ENCODE measurements at regions not wholly inside any gene's neighbourhood (a gene's known extent, or its start where the extent isn't known, plus 50 kb on each side); places are given as distances from the start of the nearest gene placed in this dataset.

DNA sequence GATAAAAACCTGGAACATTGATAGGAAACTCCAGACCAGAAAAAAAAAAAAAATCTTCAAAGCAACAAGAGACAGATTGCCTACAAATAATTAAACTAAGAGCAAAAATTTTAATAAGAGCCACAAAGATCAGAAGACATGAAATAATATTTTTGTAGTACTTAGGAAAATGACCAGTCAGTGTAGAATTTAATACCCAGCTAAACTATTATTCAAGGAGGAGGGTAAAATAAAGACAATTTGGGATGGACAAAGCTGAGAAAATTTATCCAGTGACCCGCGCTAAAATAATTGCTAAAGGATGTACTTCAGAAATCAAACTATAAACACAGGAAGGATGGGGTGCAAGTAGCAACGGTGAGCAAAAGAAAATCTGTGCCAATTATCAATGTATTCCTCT is 133.2 kb downstream of the AQP9 start:
- TF ChIP-seq, protein P1, sequence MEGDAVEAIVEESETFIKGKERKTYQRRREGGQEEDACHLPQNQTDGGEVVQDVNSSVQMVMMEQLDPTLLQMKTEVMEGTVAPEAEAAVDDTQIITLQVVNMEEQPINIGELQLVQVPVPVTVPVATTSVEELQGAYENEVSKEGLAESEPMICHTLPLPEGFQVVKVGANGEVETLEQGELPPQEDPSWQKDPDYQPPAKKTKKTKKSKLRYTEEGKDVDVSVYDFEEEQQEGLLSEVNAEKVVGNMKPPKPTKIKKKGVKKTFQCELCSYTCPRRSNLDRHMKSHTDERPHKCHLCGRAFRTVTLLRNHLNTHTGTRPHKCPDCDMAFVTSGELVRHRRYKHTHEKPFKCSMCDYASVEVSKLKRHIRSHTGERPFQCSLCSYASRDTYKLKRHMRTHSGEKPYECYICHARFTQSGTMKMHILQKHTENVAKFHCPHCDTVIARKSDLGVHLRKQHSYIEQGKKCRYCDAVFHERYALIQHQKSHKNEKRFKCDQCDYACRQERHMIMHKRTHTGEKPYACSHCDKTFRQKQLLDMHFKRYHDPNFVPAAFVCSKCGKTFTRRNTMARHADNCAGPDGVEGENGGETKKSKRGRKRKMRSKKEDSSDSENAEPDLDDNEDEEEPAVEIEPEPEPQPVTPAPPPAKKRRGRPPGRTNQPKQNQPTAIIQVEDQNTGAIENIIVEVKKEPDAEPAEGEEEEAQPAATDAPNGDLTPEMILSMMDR (IDR thresholded peaks at IDR 0.05), result no peak
- TF ChIP-seq ZFX (IDR thresholded peaks at IDR 0.05; ENCODE audit: borderline replicate concordance), result no peak
- no peak overlapping the region for H3K27ac ChIP-seq

DNA sequence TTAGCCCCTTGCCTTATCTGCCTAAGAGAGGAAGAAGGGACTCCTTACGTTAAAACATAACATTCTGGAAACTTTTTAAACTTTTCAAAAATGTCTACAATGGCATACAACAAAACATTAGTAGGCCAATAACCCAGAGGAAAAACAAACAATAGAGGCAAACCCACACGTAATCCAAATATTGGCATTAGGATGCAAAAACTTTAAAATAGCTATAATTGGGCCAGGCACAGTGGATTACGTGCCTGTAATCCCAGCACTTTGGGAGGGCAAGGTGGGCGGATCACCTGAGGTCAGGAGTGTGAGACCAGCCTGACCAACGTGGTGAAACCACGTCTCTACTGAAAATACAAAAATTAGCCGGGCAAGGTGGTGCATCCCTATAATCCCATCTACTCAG is 134.9 kb downstream of the AQP9 start:
- TF ChIP-seq ZFX (IDR thresholded peaks at IDR 0.05; ENCODE audit: borderline replicate concordance), result no peak
- TF ChIP-seq, protein P1 (IDR thresholded peaks at IDR 0.05), result no peak
- H3K27ac ChIP-seq, result no peak overlapping the region

DNA sequence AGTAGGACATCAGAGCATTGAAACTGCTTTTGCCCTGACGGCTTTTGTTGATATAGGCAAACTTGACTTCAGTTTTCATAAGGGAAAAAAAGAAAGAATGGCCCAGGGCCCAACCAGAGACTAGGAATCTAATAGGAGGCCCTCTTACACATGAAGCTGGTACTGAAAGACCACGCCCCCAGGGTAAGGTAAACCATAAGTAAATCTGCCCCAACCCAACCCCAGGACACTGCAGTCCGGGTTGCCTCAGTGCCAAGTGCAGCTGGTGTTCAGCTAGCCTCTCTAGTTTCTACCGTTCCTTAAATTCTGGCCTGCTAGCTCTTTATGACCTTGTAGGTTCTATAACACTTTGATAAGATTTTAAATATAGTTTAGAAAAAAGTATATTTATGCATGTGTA is 136.7 kb downstream of the AQP9 start:
- TF ChIP-seq, protein P1 (IDR thresholded peaks at IDR 0.05), result no peak
- no peak for TF ChIP-seq ZFX (IDR thresholded peaks at IDR 0.05; ENCODE audit: borderline replicate concordance)
- no peak overlapping the region for H3K27ac ChIP-seq

DNA sequence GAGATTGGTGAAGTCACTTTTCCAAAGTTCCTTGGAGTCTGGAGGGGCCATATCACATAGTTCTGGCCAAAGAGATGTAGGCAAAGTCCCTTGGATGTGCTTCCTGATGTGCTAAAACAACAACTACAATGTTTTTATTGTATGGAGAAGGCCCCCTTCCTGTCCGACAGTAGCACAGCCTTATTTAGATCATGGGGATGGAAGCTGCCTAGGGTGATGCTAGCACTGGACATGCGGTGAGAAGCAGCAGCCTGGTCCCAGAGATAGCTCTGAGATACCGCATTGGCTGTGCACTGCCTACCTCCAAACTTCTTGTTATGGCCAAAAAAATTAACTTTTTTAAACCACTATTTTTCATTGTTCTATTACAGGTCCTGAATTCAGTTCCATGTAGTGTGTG is 137.6 kb downstream of the AQP9 start:
- TF ChIP-seq, protein P1 (IDR thresholded peaks at IDR 0.05), result no peak
- TF ChIP-seq ZFX (IDR thresholded peaks at IDR 0.05; ENCODE audit: borderline replicate concordance), result no peak
- H3K27ac ChIP-seq, result no peak overlapping the region

DNA sequence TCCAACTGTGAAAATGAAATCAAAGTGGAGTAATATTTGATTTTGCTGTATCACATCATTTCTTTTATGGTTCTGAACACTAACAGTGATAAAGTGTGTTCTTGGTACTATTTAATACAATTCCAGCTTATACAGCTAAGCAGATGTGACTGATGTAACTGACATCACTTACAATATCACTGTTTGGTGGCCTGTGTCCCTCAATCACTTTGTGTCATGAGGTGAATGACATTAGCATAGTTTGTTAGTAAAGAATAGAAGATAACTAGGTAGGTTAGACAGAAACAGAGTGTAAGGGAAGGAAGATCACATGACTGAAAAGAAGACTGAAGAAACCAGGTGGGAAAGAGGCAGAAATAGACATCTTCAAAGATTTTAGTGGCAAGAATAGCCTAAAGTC is 138.7 kb downstream of the AQP9 start:
- H3K27ac ChIP-seq, result no peak overlapping the region
- TF ChIP-seq, protein P1 (IDR thresholded peaks at IDR 0.05), result no peak
- TF ChIP-seq ZFX (IDR thresholded peaks at IDR 0.05; ENCODE audit: borderline replicate concordance), result no peak

DNA sequence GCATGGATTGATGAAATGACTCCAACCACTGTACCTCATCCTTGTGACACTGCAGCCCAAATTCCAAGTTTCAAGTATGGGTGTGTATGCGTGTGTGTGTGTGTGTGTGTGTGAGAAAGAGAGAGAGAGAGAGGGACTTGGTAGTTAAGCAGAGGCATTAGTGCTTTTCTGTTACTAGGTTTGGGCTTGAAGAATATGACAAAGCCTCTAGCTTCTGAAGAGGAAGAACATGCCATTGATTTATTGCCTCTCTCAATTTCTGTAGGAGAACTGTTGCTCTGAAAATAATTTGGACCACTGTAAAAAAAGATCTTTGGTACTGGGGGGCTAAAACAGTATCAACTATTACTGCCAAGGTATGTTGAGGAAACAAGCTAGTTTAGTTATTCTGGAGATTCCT is 139.2 kb downstream of the AQP9 start:
- no peak for TF ChIP-seq ZFX (IDR thresholded peaks at IDR 0.05; ENCODE audit: borderline replicate concordance)
- TF ChIP-seq, protein P1 (IDR thresholded peaks at IDR 0.05), result no peak
- H3K27ac ChIP-seq, result no peak overlapping the region

DNA sequence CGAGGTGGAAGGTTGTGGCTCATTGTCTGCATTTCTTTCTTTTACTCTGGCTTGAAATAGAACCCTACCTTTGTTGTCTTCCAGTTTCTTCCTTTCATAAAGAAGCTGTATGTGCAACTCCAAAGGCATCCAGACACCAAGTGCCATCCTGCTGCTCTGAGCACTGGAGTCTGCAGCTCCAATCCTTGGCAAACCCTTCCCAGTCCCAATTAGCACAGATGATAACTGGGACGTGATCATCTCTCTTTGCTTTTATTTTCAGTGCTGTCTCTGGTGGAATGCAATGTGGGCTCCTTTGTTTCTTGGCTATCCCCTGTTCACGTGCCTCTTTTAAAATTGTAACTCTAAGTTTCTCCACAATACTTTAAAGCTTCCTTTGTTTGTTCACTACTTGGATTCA is 140.9 kb downstream of the AQP9 start:
- TF ChIP-seq, protein P1 (IDR thresholded peaks at IDR 0.05), result no peak
- no peak for TF ChIP-seq ZFX (IDR thresholded peaks at IDR 0.05; ENCODE audit: borderline replicate concordance)
- no peak overlapping the region for H3K27ac ChIP-seq
